ENCODE measurements at regions not wholly inside any gene's neighbourhood (a gene's known extent, or its start where the extent isn't known, plus 50 kb on each side); places are given as distances from the start of the nearest gene placed in this dataset.
"Not testable (repeated sequence)": the region's sequence is repeated elsewhere in the genome, so short reads cannot be mapped to it uniquely, and the experiment has no call there.

GRCh38 chr6:109250544-109251156 lies 131.6 kb downstream of the CD164 start:
- not testable (repeated sequence) for H3K27ac ChIP-seq (ENCODE audit: extremely low read depth, low read depth, low read length)

GRCh38 chr6:109243863-109244825 lies 138.1 kb downstream of the CD164 start:
- Histone ChIP-seq H4K20me1 (replicated peaks; ENCODE audit: control insufficient read depth, insufficient read depth, low read length) (no peaks in the 10 kb centered on the region), H3K9me1 (ENCODE audit: control insufficient read depth, insufficient read depth, low read length) (no peaks in the 10 kb centered on the region), H3K4me1 (replicated peaks in 1 of 2; ENCODE audit: control insufficient read depth in 2 of 2, insufficient read depth in 2 of 2, low read length in 2 of 2) (peaks cover 2 to 52% of the 10 kb centered on the region in 2 experiments; a peak in 4 of 5 replicates), H3K9ac (ENCODE audit: insufficient read depth in 1 of 2, low read depth in 2 of 2, low read length in 2 of 2) (no peak overlapping the region; a peak in 1 of 4 replicates), H3K27me3 (ENCODE audit: control insufficient read depth in 2 of 2, insufficient read depth in 2 of 2, low read length in 2 of 2) (no peaks in the 10 kb centered on the region), H3K9me3 (replicated peaks; ENCODE audit: control insufficient read depth, insufficient read depth, low read depth, low read length) (no peaks in the 10 kb centered on the region), H3K79me2 (ENCODE audit: control insufficient read depth, insufficient read depth, low read length) (no peaks in the 10 kb centered on the region), H3K36me3 (ENCODE audit: control insufficient read depth, insufficient read depth, low read length) (no peaks in the 10 kb centered on the region), H2AFZ (ENCODE audit: low read depth, low read length) (peak overlapping the region; percentile 88), H3K4me2 (ENCODE audit: insufficient read depth, low read length) (peak overlapping the region; percentile 39), H3K4me3 (no peak overlapping the region), H3K27ac (ENCODE audit: extremely low read depth, low read depth, low read length) (peak overlapping the region; percentile 56; the same call in 1 of the 3 replicates)
- ChIA-PET CTCF (ENCODE audit: low intra/inter-chr PET ratio) (no interaction called here), POLR2A (interaction anchor here (0.6 to 0.7 kb wide), 3 partner anchors 51 to 79 kb away, joined by 3 to 5 read pairs (median 3); no protein-coding TSS in a partner anchor)
- intact Hi-C loops (cut with micrococcal nuclease): no loop called here
- no peak for FAIRE-seq
- WGBS (ENCODE audit: insufficient coverage, low coverage, missing lambda C conversion rate): 35% methylated on average over 7 of the region's 7 CpGs
- in situ Hi-C loops (cut with MboI): no loop called here
- peak; percentile 49 for ATAC-seq
- peak in 1 of 4 experiments; percentile 12 for DNase-seq (ENCODE audit: extremely low read depth in 1 of 4, low spot score in 3 of 4)
- no TSS peak for BruUV-seq (replicated peaks)
- no peak for TF ChIP-seq SAFB (IDR thresholded peaks at IDR 0.05; ENCODE audit: borderline replicate concordance, low read depth, low read length)

More at GRCh38 chr6:109250544-109251156, 131.6 kb downstream of the CD164 start:
- H3K9me1 ChIP-seq (ENCODE audit: control insufficient read depth, insufficient read depth, low read length); in situ Hi-C loops (cut with MboI); ATAC-seq; DNase-seq (ENCODE audit: extremely low read depth in 1 of 4, low spot score in 3 of 4); POLR2A ChIA-PET; FAIRE-seq; H3K36me3 ChIP-seq (ENCODE audit: control insufficient read depth, insufficient read depth, low read length); H3K4me3 ChIP-seq; H3K9me3 ChIP-seq (replicated peaks; ENCODE audit: control insufficient read depth, insufficient read depth, low read depth, low read length); intact Hi-C loops (cut with micrococcal nuclease); CTCF ChIA-PET (ENCODE audit: low intra/inter-chr PET ratio); H4K20me1 ChIP-seq (replicated peaks; ENCODE audit: control insufficient read depth, insufficient read depth, low read length); H3K9ac ChIP-seq (ENCODE audit: insufficient read depth in 1 of 2, low read depth in 2 of 2, low read length in 2 of 2); H3K4me1 ChIP-seq (replicated peaks in 1 of 2; ENCODE audit: control insufficient read depth in 2 of 2, insufficient read depth in 2 of 2, low read length in 2 of 2); H3K4me2 ChIP-seq (ENCODE audit: insufficient read depth, low read length); H3K27me3 ChIP-seq (ENCODE audit: control insufficient read depth in 2 of 2, insufficient read depth in 2 of 2, low read length in 2 of 2); H3K79me2 ChIP-seq (ENCODE audit: control insufficient read depth, insufficient read depth, low read length); H2AFZ ChIP-seq (ENCODE audit: low read depth, low read length): not testable (repeated sequence)
- TSS peak; percentile 69 for BruUV-seq (replicated peaks)
- WGBS (ENCODE audit: insufficient coverage, low coverage, missing lambda C conversion rate): no CpG with 5 or more reads among the region's 32 CpGs

Measured in K562 (cell line).